ENCODE measurements at regions not wholly inside any gene's neighbourhood (a gene's known extent, or its start where the extent isn't known, plus 50 kb on each side); places are given as distances from the start of the nearest gene placed in this dataset.

DNA sequence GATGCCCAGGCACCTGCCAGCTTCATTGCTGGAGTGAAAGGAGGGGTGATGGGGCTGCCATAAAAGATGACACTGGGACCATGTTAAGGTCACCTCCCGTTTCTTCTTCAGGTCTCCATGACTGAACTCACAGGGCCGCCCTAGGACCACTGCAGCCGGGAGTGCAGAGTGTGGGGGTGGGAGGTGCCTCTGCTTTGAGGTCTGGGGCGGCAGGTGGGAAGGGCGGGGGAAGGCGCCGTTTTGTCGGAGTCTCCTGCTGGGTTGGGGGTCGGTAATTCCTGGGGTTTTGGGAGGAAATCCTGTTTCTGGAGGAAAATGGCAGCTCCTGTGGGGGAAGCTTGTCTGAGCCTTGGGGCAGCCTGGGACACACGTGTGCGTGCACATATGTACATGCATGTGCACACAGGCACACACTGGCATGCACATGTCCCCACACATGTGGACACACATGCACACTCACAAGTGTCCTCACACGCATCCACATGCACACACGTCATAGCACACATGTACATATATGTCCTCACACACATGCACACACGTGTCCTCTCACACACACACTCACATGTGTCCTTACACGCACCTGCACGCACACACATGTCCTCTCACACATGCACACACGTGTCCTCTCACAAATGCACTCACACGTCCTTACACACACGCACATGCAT, 990.9 kb downstream of the BRD1 start:
- TF ChIP-seq, protein P1, sequence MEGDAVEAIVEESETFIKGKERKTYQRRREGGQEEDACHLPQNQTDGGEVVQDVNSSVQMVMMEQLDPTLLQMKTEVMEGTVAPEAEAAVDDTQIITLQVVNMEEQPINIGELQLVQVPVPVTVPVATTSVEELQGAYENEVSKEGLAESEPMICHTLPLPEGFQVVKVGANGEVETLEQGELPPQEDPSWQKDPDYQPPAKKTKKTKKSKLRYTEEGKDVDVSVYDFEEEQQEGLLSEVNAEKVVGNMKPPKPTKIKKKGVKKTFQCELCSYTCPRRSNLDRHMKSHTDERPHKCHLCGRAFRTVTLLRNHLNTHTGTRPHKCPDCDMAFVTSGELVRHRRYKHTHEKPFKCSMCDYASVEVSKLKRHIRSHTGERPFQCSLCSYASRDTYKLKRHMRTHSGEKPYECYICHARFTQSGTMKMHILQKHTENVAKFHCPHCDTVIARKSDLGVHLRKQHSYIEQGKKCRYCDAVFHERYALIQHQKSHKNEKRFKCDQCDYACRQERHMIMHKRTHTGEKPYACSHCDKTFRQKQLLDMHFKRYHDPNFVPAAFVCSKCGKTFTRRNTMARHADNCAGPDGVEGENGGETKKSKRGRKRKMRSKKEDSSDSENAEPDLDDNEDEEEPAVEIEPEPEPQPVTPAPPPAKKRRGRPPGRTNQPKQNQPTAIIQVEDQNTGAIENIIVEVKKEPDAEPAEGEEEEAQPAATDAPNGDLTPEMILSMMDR (IDR thresholded peaks at IDR 0.05), result no peak
- Histone ChIP-seq H3K27ac (no peak overlapping the region), H3K4me3 (no peak overlapping the region), H3K4me1 (no peaks in the 10 kb centered on the region), H3K9me3 (peaks cover 0 to 14% of the 10 kb centered on the region in 2 donors), H3K36me3 (no peaks in the 10 kb centered on the region), H3K27me3 (peaks cover 0 to 19% of the 10 kb centered on the region in 2 donors)
- DNase-seq (no peak), ATAC-seq (no peak)
- intact Hi-C loops (cut with DNase I), result no loop called here

DNA sequence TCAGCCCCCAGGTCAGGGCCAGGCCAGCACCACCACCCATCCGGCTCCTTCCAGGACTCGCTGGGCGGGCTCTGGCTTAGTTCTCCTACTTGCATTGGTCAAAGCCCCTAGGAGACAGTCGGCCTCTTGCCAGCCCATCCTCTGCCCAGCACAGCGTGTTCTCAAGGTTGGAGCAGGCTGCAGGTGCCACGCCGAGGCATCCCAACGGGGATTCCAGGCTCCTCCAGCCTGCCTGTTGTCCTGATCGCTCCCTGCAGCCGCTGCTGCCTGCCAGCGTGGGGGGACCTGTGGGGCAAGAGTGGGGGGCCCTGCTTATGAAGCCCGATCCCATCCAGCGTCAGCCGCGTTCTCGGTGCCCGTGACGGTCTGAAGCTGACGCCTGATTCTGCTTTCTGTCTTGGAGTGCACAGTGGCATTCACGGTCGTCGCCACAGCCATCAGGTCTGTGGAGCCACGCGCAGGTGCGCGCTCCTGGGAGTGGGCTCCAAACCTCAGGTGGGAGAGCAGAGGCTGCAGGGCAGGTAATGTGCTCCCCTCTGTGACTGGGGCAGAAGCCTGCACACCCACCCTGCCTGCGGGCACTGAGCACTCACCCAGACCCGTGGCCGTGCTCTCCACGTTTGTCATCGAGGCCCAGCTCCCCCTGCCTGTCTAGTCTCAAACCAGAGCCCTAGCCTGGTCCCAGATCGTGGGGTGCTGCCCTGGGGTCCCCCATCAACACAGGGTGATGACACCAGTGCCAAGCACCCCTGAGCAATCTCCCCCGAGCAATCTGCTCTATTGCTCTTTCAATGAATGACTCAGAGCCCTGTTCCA, 991.6 kb downstream of the BRD1 start:
- Histone ChIP-seq H3K27ac (no peak overlapping the region), H3K4me3 (no peak overlapping the region), H3K9me3 (peaks cover 0 to 20% of the 10 kb centered on the region in 2 donors), H3K4me1 (no peaks in the 10 kb centered on the region), H3K36me3 (no peaks in the 10 kb centered on the region), H3K27me3 (peaks cover 0 to 19% of the 10 kb centered on the region in 2 donors)
- TF ChIP-seq, protein P1 (IDR thresholded peaks at IDR 0.05), result no peak
- DNase-seq (peak in 1 of 4 donors; percentile 65), ATAC-seq (no peak)
- intact Hi-C loops (cut with DNase I), result no loop called here

DNA sequence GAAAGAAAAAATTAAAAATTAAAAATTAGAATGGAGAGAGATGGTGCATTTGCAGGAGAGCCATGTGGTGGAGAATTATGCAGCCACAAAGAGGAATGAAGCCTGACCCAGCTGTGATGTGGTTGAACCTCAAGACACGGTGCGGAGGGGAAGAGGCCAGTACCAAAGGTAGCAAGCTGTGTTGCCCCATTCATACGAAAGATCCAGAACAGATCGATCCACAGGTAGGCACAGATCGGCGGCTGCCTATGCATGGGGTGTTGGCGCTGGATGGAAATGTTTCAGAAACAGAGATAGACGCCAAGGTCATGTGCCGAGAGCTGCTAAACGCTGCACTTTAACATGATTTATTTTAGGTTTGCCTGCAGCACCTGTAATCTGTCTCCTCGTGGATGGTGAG, 992.3 kb downstream of the BRD1 start:
- ATAC-seq (no peak), DNase-seq (no peak)
- Histone ChIP-seq H3K36me3 (no peaks in the 10 kb centered on the region), H3K4me1 (no peaks in the 10 kb centered on the region), H3K27me3 (peaks cover 0 to 19% of the 10 kb centered on the region in 2 donors), H3K9me3 (peaks cover 0 to 23% of the 10 kb centered on the region in 2 donors), H3K4me3 (no peak overlapping the region), H3K27ac (no peak overlapping the region)
- TF ChIP-seq, protein P1 (IDR thresholded peaks at IDR 0.05), result no peak
- intact Hi-C loops (cut with DNase I), result no loop called here

DNA sequence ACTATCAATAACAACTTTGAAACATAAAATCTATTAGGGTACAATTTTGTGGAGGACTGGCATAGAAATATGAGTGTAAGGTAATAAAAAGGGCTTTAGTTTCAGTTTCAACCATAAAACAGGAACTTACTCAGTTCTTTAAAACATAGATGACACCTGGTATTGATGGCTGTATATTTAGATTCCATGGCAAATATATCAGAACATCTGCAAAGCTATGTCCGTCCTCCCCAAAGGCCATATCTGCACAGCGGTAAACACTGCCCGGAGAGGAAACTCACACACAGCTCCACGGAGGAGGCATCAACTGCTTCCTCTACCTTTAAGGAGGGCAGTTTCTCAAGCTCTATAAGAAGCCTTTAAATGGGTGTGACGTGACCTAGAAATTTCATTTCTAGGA, 993.3 kb downstream of the BRD1 start:
- H3K27ac ChIP-seq, result no peak overlapping the region
- H3K4me1 ChIP-seq, result no peaks in the 10 kb centered on the region
- ATAC-seq (no peak), DNase-seq (no peak)
- no peaks in the 10 kb centered on the region for H3K36me3 ChIP-seq
- TF ChIP-seq, protein P1 (IDR thresholded peaks at IDR 0.05), result no peak
- H3K4me3 ChIP-seq, result no peak overlapping the region
- intact Hi-C loops (cut with DNase I), result no loop called here
- peaks cover 0 to 23% of the 10 kb centered on the region in 2 donors for H3K9me3 ChIP-seq
- H3K27me3 ChIP-seq, result peaks cover 0 to 13% of the 10 kb centered on the region in 2 donors

DNA sequence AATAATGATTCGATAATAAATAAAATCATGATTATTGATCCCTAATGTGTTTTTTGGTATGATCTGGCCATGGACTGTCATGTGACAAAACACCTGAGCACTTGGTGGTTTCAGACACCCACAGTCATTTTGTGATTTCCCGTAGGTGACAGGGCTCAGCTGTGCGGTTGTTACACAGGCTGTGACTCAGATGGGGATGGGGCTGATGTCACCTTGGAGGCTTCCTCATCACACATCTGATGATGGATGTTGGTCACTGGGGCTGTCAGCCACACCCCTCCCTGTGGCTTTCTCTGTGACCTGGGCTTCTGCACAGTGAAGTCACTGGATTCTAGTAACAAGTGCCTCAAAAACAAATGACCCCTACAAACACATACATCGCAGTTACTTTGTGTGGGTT, 995.1 kb downstream of the BRD1 start:
- H3K4me1 ChIP-seq, result no peaks in the 10 kb centered on the region
- intact Hi-C loops (cut with DNase I), result no loop called here

More for the DNA sequence above, 995.1 kb downstream of the BRD1 start:
- TF ChIP-seq, protein P1 (IDR thresholded peaks at IDR 0.05), result no peak
- ATAC-seq (no peak), DNase-seq (no peak)
- Histone ChIP-seq H3K27me3 (peaks cover 0 to 23% of the 10 kb centered on the region in 2 donors), H3K9me3 (peaks cover 0 to 23% of the 10 kb centered on the region in 2 donors), H3K27ac (no peak overlapping the region), H3K4me3 (no peak overlapping the region), H3K36me3 (no peaks in the 10 kb centered on the region)

Measured in left lung (tissue), 4 donors.